SIG-M5 treated with dmso at 0.1 percent for 504 hours (cell line): ENCODE measurements at regions not wholly inside any gene's neighbourhood (a gene's known extent, or its start where the extent isn't known, plus 50 kb on each side); places are given as distances from the start of the nearest gene placed in this dataset.
"Not testable (repeated sequence)": the region's sequence is repeated elsewhere in the genome, so short reads cannot be mapped to it uniquely, and the experiment has no call there.

ENCODE experiments used
- DNase-seq: peaks from one replicate; lab custom pipeline; 2025; ENCODE audit not compliant: unreplicated experiment; lab: John Stamatoyannopoulos, UW

DNA sequence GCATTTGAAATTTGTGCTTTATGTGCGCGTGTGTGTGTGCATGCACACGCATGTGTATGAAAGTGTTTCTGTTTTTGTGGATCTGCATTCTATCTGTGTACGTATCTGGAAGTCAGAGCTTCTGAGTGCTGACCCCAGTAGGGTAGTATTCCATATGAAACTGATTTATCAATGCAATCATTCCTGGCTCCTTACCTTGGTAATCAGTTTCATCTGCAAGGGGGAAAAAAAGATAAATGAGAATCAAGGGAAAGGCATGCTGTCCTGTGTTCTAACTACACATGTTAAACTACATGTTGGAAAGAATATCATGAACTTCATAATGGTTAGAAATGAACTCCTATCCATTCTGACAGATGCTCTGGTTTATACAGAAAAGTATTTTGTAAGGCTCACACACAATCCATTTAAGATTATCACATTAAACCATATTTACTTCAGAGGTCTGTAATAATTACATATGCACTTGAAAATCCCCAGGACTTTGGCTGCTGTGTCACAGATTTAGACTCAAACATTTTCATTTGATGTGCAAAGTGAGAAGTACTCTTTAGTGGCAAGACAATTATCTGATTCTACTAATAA, 276.1 kb upstream of the LMO3 start:
- DNase-seq, result no peak

GRCh38 chr12:16880864-16881285, 274.9 kb upstream of the LMO3 start:
- DNase-seq, result no peak

- no peak for DNase-seq
Measured at GRCh38 chr12:16870845-16871244, 264.9 kb upstream of the LMO3 start.

GRCh38 chr12:16863742-16864141, 257.8 kb upstream of the LMO3 start:
- no peak for DNase-seq

DNA sequence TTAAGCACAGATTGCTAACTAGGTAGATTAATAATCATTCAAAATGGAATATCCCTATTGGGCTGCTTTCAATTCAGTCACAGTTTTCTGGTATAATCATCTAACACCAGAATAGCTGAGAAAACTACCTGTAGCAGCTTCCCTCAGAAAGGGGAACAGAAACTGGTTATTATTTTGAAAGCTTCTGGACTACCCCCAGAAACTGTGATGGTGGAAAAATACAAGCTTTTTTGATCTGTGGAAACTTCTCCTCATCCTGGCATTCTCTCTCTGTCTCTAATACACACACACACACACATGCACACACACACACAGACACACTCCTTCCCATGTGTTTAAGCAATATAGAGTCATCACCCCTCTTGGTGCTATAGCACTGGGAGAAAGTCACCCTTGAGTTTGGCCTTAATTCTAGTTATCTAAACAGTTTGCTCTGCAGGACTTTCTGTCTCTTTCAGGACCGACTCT, 251.5 kb upstream of the LMO3 start:
- no peak for DNase-seq

GRCh38 chr12:16854465-16854864, 248.5 kb upstream of the LMO3 start:
- DNase-seq, result no peak

- no peak for DNase-seq
Measured at GRCh38 chr12:16849473-16849872, 243.5 kb upstream of the LMO3 start.

DNA sequence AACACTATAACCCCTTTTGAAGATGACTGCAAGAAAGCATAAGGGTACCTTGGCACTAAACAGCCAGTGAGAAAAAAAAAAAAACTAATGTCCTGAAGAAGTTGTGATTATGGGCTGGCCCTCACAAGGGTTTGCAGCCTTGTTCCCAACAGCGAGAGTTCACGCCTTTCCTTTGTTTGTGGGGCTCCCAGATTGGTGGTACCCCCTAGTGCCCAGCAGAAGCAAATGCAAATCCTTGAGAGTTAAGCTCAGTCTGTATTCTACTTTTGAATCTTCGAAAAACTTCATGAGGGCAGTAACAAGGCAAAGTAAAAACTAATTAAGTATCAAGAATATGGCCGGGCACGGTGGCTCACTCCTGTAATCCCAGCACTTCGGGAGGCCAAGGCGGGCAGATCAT, 238.9 kb upstream of the LMO3 start:
- DNase-seq, result no peak

GRCh38 chr12:16833376-16834015, 227.5 kb upstream of the LMO3 start:
- DNase-seq, result no peak

DNA sequence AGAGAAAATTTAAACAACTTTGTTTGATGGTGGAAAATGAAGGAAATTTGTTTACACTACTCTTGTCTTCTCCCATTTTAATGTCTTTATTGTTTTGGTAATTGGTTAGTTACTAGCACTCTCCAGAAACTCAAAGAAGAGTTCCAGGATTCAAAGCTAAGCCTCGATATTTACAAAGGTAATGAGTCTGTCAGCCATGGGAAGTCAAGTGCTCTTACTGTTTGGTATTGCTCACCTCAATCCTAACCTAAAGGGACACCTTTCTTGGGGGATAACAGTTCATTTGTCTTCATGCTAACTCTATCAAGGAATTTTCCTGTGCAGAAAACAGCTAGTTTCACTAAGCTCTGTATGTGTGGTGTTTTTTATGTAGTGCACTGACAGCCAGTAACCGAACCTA, 222.9 kb upstream of the LMO3 start:
- DNase-seq, result no peak

GRCh38 chr12:16807731-16808130, 201.8 kb upstream of the LMO3 start:
- no peak for DNase-seq

- DNase-seq, result no peak
Measured at GRCh38 chr12:16796168-16796567, 190.2 kb upstream of the LMO3 start.

DNA sequence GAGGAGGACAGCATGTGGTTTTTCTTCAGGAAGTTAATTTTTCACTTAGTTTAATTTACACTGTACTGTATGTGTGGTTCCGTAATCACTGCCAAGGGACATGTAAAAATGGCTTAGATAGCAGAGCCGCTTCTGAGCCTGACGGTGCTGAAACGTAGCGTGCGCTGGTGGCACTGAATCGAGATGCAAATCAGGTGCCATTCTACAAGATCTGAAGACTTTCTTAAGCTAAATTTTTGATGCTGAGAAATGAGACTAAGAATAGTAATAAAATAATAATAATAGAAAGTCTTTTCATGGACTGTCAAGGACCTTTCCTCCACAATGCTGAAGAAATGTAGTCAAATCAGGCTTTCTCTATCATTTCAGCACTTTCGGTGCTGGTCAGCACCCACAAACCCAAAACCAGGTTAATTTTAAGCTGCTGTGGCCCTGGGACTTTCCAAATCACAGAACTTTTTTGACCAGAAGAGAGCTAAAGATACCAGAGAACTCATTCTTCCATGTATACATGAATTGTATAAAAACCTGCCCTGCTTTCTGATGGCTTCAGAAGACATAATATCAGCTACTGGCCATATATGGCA, 183.3 kb upstream of the LMO3 start:
- no peak for DNase-seq

- DNase-seq, result no peak
Measured at GRCh38 chr12:16788506-16789203, 182.7 kb upstream of the LMO3 start.

DNA sequence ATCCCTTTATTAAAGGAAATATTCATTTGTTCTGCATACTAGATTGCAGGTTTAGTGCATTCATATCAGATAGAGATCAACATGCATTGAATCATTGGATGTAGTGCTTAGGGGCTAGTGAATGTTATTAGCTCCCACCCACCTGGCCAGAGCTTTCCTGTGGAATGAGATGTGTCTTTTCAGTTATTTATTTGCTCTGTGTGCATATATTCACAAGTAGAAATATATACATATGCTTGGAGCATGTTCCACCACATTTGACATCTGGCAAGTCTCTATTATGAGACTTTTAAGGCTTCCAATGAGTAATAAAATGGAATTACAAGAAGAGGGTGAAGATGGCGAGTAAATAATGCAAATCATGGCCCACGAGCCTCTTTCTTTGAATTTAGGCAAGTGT, 180.0 kb upstream of the LMO3 start:
- DNase-seq, result no peak

GRCh38 chr12:16785524-16785923, 179.6 kb upstream of the LMO3 start:
- DNase-seq, result no peak

DNA sequence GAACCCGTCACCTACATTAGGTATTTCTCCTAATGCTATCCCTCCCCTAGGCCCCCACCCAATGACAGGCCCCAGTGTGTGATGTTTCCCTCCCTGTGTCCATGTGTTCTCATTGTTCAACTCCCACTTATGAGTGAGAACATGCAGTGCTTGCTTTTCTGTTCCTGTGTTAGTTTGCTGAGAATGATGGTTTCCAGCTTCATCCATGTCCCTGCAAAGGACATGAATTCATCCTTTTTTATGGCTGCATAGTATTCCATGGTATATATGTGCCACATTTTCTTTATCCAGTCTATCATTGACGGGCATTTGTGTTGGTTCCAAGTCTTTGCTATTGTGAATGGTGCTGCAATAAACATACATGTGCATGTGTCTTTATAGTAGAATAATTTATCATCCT, 163.2 kb upstream of the LMO3 start:
- not testable (repeated sequence) for DNase-seq

GRCh38 chr12:16766736-16767135, 160.8 kb upstream of the LMO3 start:
- no peak for DNase-seq

DNA sequence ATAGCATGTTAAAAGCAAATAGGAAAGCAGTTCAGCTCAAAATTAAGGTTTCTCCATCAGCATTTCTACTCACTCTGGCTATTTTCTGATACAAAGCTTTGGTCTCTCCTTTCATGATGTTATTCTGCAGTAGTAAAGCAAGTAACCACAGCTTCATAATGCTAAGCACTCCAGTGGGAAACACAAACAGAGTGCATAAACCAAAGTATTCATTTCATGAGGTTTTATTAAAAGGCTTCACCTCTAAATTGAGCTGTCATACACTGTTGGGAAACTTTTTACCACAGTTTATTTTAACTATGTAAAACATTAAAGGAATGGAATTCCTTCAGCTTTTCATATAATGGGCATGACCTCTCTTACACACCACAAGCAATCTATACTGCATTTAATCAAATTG, 157.9 kb upstream of the LMO3 start:
- DNase-seq, result no peak

- DNase-seq, result no peak
Measured at GRCh38 chr12:16756833-16757555, 151.0 kb upstream of the LMO3 start.

DNA sequence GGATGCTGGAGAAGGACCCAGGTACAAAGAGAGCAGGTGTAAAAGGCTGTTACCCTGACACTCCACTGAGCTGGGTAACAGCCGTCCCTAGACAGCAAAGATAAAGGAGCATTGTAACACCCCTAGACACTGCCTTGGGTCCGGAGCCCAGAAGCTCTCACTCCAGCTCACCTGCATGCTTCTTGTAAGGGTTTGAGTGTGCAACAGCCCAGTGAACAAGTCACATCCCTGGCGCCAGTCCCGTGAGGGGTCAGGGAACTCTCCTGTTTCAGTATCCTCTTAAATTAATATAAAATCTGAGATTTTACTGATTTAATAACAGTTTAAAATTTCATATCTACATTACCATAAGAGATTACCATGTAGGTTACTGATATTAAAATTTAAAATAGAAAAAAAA, 124.8 kb upstream of the LMO3 start:
- no peak for DNase-seq
